GM12875 (cell line): ENCODE measurements at regions not wholly inside any gene's neighbourhood (a gene's known extent, or its start where the extent isn't known, plus 50 kb on each side); places are given as distances from the start of the nearest gene placed in this dataset.

Experiments
- H3K4me3 ChIP-seq: one replicate; pipeline ENCODE4 v1.5.1; 2011; ENCODE audit warnings: low read depth, low read length, control low read depth
- TF ChIP-seq, protein P1 (sequence below): IDR thresholded peaks from 2 replicates; pipeline ENCODE4 v1.5.1; 2011; ENCODE audit warnings: low read depth, mild to moderate bottlenecking, control low read depth, inconsistent platforms, low read length, moderate library complexity, borderline replicate concordance; ENCODE audit not compliant: insufficient read depth

DNA sequence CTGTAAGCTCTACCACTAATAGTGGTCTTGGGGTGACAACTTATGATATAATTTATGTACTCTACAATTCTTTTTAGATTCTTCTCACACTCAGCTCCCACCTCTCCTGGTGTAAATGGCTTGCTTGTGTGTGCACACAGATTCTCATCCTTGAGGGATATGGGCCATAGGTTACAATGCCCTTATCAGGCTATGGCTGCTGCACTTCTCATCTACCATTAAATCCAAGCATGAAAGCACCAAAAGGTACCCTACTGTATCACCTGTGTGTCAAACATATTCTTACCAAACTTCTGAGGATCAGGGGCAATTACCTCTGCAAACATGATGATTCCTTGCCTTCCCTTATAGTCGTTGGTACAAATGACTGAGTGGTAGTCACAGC is 891.9 kb downstream of the SQOR start:
- TF ChIP-seq, protein P1, sequence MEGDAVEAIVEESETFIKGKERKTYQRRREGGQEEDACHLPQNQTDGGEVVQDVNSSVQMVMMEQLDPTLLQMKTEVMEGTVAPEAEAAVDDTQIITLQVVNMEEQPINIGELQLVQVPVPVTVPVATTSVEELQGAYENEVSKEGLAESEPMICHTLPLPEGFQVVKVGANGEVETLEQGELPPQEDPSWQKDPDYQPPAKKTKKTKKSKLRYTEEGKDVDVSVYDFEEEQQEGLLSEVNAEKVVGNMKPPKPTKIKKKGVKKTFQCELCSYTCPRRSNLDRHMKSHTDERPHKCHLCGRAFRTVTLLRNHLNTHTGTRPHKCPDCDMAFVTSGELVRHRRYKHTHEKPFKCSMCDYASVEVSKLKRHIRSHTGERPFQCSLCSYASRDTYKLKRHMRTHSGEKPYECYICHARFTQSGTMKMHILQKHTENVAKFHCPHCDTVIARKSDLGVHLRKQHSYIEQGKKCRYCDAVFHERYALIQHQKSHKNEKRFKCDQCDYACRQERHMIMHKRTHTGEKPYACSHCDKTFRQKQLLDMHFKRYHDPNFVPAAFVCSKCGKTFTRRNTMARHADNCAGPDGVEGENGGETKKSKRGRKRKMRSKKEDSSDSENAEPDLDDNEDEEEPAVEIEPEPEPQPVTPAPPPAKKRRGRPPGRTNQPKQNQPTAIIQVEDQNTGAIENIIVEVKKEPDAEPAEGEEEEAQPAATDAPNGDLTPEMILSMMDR = no peak

GRCh38 chr15:46543626-46544025 is 908.8 kb downstream of the SQOR start:
- H3K4me3 ChIP-seq = no peak overlapping the region
- TF ChIP-seq, protein P1 = no peak

More for the DNA sequence above, 891.9 kb downstream of the SQOR start:
- H3K4me3 ChIP-seq = no peak overlapping the region

DNA sequence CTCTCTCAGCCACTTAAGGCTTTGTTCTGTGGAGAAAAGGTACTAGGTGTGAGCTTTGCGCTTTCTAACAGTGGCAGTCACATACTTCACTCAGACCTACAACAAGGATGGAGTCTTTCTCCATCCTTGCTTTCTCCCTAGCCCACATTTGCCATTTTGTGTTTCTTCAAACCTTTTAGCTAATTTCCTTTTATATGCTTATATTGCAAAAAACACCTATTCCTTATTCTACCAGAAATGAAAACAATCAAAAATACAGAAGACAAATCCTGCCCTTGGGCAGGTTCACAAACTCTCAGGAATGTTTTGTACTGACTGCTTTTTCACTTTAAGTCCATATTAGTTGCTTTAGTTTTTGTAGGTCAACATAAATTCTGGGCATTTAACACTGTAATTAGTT is 914.2 kb downstream of the SQOR start:
- H3K4me3 ChIP-seq = no peak overlapping the region
- TF ChIP-seq, protein P1 = no peak

- TF ChIP-seq, protein P1 = no peak
- H3K4me3 ChIP-seq = no peak overlapping the region
Measured at GRCh38 chr15:46552316-46552715, 917.5 kb downstream of the SQOR start.

GRCh38 chr15:46555547-46555946 is 920.7 kb downstream of the SQOR start:
- TF ChIP-seq, protein P1 = no peak
- no peak overlapping the region for H3K4me3 ChIP-seq

DNA sequence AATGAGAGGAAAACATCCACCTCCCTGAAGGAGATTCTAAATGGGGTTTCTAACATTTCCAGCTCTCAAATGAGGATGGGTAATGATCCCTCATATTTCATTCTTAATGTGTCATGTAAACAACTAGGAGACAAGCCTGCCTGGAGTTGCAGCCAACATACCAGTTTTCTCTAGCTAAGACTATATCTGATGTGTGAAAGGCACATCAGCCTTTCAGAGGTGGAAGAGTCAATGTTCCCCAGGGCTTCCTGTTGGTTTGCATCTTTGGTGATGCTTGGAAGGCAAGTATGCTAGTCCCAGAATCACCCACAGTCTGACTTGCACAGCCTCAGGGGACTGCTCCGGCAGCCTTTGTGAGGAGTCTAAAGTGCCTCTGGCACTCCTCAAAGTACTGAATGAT is 921.2 kb downstream of the SQOR start:
- TF ChIP-seq, protein P1 = no peak
- H3K4me3 ChIP-seq = no peak overlapping the region

DNA sequence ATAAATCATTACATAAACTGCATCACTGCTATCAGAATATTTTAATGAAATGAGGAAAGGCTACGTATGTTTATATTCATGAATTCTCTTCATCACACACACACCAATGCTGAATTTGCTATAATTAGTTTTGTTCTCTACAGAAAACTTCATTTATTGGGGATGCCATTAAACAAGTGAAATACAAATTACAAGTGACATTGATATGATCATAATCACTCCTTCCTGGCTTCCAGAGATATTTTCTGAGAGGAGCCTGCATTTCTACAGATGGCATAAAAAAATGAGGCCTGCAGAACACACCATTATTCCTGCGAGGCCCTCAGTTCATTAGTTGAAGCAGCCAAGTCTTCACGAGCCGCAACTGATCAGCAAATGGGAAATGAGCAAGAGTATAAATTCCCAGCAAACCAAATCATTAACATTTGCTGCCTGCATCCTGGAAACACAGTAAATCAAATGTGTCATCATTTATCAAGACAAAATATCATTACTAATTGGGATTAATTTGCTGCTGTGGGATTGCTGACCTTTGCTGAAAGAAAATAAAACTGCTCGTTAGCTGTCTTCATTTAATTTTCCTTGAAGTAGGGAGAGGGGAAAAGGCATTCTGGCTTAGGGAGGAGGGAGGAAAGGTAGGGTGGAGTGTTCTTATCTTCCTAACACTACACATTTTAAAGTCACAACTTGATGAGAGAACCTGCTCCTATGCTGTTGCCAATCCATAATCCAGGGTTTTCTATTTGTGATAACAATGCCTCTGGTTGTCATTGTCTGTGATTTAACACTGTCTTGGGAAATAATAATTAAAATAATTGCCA is 921.9 kb downstream of the SQOR start:
- TF ChIP-seq, protein P1 = no peak
- no peak overlapping the region for H3K4me3 ChIP-seq
